Endothelial cell of umbilical vein (primary cell): ENCODE measurements at regions not wholly inside any gene's neighbourhood (a gene's known extent, or its start where the extent isn't known, plus 50 kb on each side); places are given as distances from the start of the nearest gene placed in this dataset.

Source experiments
- BruUV-seq: library from RNA; stranded (reverse); fragments of 400-500 nt; replicated peaks from 2 replicates; lab custom pipeline; 2021; lab: Mats Ljungman, UMichigan
- CTCF ChIA-PET: fragments of 300-600, 350-600 bp; sonication (Branson Sonifier 250); formaldehyde crosslinking; loops from one replicate; lab custom pipeline; 2021; ENCODE audit warnings: antibody characterized with exemption, inconsistent platforms; lab: Charles Lee
- POLR2A ChIA-PET: fragments of 300-600, 350-600 bp; sonication (Branson Sonifier 250); formaldehyde crosslinking; loops from one replicate; lab custom pipeline; 2021; ENCODE audit warnings: antibody characterized with exemption, inconsistent platforms; lab: Charles Lee
- DNase-seq: peaks from one replicate; pipeline ENCODE4 v3.0.0-alpha.2; 2011; ENCODE audit warnings: low read depth, low spot score
- FAIRE-seq: peaks from 2 replicates; lab custom pipeline; 2011; peaks lifted over from hg19 to GRCh38; lab: Jason Lieb, UNC
- H2AFZ ChIP-seq: 2 replicates; pipeline ENCODE4 v1.6.0; 2012; ENCODE audit warnings: low read depth, low read length, control low read depth, inconsistent platforms
- H3K27ac ChIP-seq: 2 replicates; pipeline ENCODE4 v1.5.1; 2011; ENCODE audit warnings: low read depth, mild to moderate bottlenecking, control low read depth, low read length, moderate library complexity; ENCODE audit not compliant: insufficient read depth
- H3K27me3 ChIP-seq, 2 experiments: 2 replicates each; pipeline versions ENCODE4 v1.6.0 to v1.6.1; 2011; ENCODE audit warnings: low read length in 2 of 2, mixed read lengths in 1 of 2; ENCODE audit not compliant: control insufficient read depth in 2 of 2, insufficient read depth in 2 of 2
- H3K36me3 ChIP-seq, 2 experiments: 2 replicates in 1 of 2; 3 replicates in 1 of 2; pipeline ENCODE4 v1.5.1; 2011; ENCODE audit warnings: low read length in 2 of 2, mild to moderate bottlenecking in 1 of 2, moderate library complexity in 1 of 2; ENCODE audit not compliant: control insufficient read depth in 2 of 2, insufficient read depth in 2 of 2; ENCODE audit errors: extremely low read depth in 1 of 2
- H3K4me1 ChIP-seq: 3 replicates; pipeline ENCODE4 v1.5.1; 2011; ENCODE audit warnings: mild to moderate bottlenecking, low read length; ENCODE audit not compliant: control insufficient read depth, insufficient read depth; ENCODE audit errors: extremely low read depth
- H3K4me2 ChIP-seq: 2 replicates; pipeline ENCODE4 v1.6.1; 2011; ENCODE audit warnings: low read length, control low read depth, mixed read lengths; ENCODE audit not compliant: insufficient read depth
- H3K4me3 ChIP-seq, 3 experiments: fragments of 200-600 bp in 1 of 3; sonication (generic), shearing (Covaris generic) in 1 of 3; replicated peaks in 1 of 3; 2 replicates each; pipeline ENCODE4 v1.5.1; 2011 to 2016; ENCODE audit warnings: control low read depth in 3 of 3, low read length in 3 of 3, mild to moderate bottlenecking in 2 of 3, inconsistent platforms in 1 of 3, low read depth in 1 of 3, moderate library complexity in 1 of 3; ENCODE audit not compliant: insufficient read depth in 1 of 3
- H3K79me2 ChIP-seq: 2 replicates; pipeline ENCODE4 v1.6.0; 2012; ENCODE audit warnings: low read length, inconsistent platforms; ENCODE audit not compliant: control insufficient read depth, insufficient read depth
- H3K9ac ChIP-seq: replicated peaks from 2 replicates; pipeline ENCODE3; 2011; ENCODE audit warnings: low read length, control low read depth; ENCODE audit not compliant: insufficient read depth; ENCODE audit errors: extremely low read depth
- H3K9me1 ChIP-seq: replicated peaks from 3 replicates; pipeline ENCODE4 v1.6.0; 2011; ENCODE audit warnings: mild to moderate bottlenecking, low read length; ENCODE audit not compliant: control insufficient read depth, insufficient read depth; ENCODE audit errors: extremely low read depth
- H3K9me3 ChIP-seq: replicated peaks from 2 replicates; pipeline ENCODE4 v1.5.1; 2012; ENCODE audit warnings: low read length, inconsistent platforms; ENCODE audit not compliant: control insufficient read depth, insufficient read depth
- H4K20me1 ChIP-seq: replicated peaks from 2 replicates; pipeline ENCODE3; 2011; ENCODE audit warnings: mild to moderate bottlenecking, low read length; ENCODE audit not compliant: control insufficient read depth, insufficient read depth; ENCODE audit errors: extremely low read depth
- EZH2 ChIP-seq: IDR thresholded peaks from 2 replicates; pipeline ENCODE4 v1.6.1; 2012; ENCODE audit warnings: borderline replicate concordance, low read depth, mild to moderate bottlenecking, moderate library complexity, low read length, inconsistent platforms; ENCODE audit not compliant: severe bottlenecking
- FOS ChIP-seq: IDR thresholded peaks from 2 replicates; pipeline ENCODE4 v1.6.1; 2011; ENCODE audit warnings: mild to moderate bottlenecking, low read length, moderate library complexity, borderline replicate concordance; ENCODE audit not compliant: insufficient read depth
- GATA2 ChIP-seq: IDR thresholded peaks from 2 replicates; pipeline ENCODE4 v1.7.0; 2011; ENCODE audit warnings: low read depth, mild to moderate bottlenecking, moderate library complexity, mixed read lengths, low read length; ENCODE audit not compliant: insufficient read length, insufficient read depth
- JUN ChIP-seq: IDR thresholded peaks from 2 replicates; pipeline ENCODE4 v1.6.1; 2011; ENCODE audit warnings: borderline replicate concordance, low read depth; ENCODE audit not compliant: insufficient read length, insufficient read depth
- MYC ChIP-seq: IDR thresholded peaks from one replicate; pipeline ENCODE4 v1.6.1; 2011; ENCODE audit warnings: mild to moderate bottlenecking, low read depth, low read length
- POLR2A ChIP-seq: IDR thresholded peaks from 2 replicates; pipeline ENCODE4 v1.6.1; 2012; ENCODE audit warnings: low read depth, mild to moderate bottlenecking, control low read depth, low read length
- POLR2AphosphoS5 ChIP-seq: IDR thresholded peaks from 2 replicates; pipeline ENCODE4 v1.6.1; 2012; ENCODE audit warnings: low read depth, mild to moderate bottlenecking, control low read depth, low read length, moderate library complexity; ENCODE audit not compliant: insufficient read depth
- dilution Hi-C: fragments of 300-500 bp; cut with MboI; formaldehyde crosslinking; loops from one replicate; pipeline ENCODE4 v1.15.0; 2019; ENCODE audit warnings: low sequenced_read_pairs; ENCODE audit not compliant: extremely low pct_ligation_motif_present
- intact Hi-C: fragments of 100-400 bp; cut with micrococcal nuclease; formaldehyde crosslinking; loops from one replicate; pipeline ENCODE4 v1.10.0; 2022
- TF ChIP-seq, protein P1 (sequence below), 2 donors: IDR thresholded peaks; 1 replicate in 1 of 2; 2 replicates in 1 of 2; pipeline ENCODE4 v1.5.1; 2011; ENCODE audit warnings: low read length in 2 of 2, mild to moderate bottlenecking in 2 of 2, moderate library complexity in 2 of 2, control low read depth in 1 of 2, inconsistent platforms in 1 of 2, low read depth in 1 of 2; ENCODE audit not compliant: insufficient read depth in 1 of 2; ENCODE audit errors: extremely low read depth in 1 of 2
- TF ChIP-seq, protein P2 (sequence below): IDR thresholded peaks from 2 replicates; pipeline ENCODE4 v1.6.1; 2011; ENCODE audit not compliant: insufficient read depth, insufficient read length

DNA sequence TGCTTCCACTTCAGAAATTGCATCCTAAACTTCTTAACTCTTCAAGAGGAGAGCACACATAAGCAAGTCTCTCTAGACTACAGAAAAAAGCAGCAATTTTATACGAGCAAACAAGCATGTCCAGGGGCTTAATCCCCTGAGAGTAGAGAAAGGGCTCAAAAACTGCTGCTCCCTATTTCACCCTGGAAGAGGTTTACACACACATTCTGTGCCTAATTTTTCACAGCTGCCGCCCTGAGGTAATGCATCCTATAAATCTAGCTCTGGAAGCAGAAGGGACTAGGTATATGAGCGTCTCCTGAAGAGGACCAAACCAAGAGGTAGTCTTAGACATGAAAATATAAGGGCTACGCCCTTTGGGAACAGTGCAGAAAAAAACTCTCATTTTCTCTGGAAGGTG, 73.1 kb downstream of the CRPPA start:
- Histone ChIP-seq H3K27me3 (no peaks in the 10 kb centered on the region), H3K9me1 (no peaks in the 10 kb centered on the region), H3K9ac (no peak overlapping the region), H3K4me1 (no peaks in the 10 kb centered on the region), H4K20me1 (no peaks in the 10 kb centered on the region), H3K79me2 (no peaks in the 10 kb centered on the region), H3K4me3 (no peak overlapping the region), H3K36me3 (no peaks in the 10 kb centered on the region), H3K27ac (no peak overlapping the region), H3K9me3 (no peaks in the 10 kb centered on the region), H3K4me2 (no peak overlapping the region), H2AFZ (no peak overlapping the region)
- DNase-seq: no peak
- ChIA-PET CTCF (no interaction called here), POLR2A (no interaction called here)
- TF ChIP-seq, protein P1, sequence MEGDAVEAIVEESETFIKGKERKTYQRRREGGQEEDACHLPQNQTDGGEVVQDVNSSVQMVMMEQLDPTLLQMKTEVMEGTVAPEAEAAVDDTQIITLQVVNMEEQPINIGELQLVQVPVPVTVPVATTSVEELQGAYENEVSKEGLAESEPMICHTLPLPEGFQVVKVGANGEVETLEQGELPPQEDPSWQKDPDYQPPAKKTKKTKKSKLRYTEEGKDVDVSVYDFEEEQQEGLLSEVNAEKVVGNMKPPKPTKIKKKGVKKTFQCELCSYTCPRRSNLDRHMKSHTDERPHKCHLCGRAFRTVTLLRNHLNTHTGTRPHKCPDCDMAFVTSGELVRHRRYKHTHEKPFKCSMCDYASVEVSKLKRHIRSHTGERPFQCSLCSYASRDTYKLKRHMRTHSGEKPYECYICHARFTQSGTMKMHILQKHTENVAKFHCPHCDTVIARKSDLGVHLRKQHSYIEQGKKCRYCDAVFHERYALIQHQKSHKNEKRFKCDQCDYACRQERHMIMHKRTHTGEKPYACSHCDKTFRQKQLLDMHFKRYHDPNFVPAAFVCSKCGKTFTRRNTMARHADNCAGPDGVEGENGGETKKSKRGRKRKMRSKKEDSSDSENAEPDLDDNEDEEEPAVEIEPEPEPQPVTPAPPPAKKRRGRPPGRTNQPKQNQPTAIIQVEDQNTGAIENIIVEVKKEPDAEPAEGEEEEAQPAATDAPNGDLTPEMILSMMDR (IDR thresholded peaks at IDR 0.05; ENCODE audit: extremely low read depth in 1 of 2, insufficient read depth in 1 of 2, low read depth in 1 of 2, low read length in 2 of 2): no peak
- no peak for TF ChIP-seq POLR2A
- TF ChIP-seq, protein P2, sequence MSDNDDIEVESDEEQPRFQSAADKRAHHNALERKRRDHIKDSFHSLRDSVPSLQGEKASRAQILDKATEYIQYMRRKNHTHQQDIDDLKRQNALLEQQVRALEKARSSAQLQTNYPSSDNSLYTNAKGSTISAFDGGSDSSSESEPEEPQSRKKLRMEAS: no peak
- TF ChIP-seq FOS: no peak
- TF ChIP-seq POLR2AphosphoS5: no peak
- no peak for TF ChIP-seq GATA2
- TF ChIP-seq MYC: no peak
- no peak for TF ChIP-seq EZH2
- no peak for TF ChIP-seq JUN
- no TSS peak for BruUV-seq
- no peak for FAIRE-seq
- dilution Hi-C loops (no loop called here), intact Hi-C loops (no loop called here)
